ENCODE measurements at regions not wholly inside any gene's neighbourhood (a gene's known extent, or its start where the extent isn't known, plus 50 kb on each side); places are given as distances from the start of the nearest gene placed in this dataset.

- BruUV-seq (replicated peaks) = no TSS peak
- no peaks in the 10 kb centered on the region for H3K4me1 Mint-ChIP-seq (ENCODE audit: low read depth, unreplicated experiment)
- H3K27ac Mint-ChIP-seq (ENCODE audit: unreplicated experiment) = no peak overlapping the region
- Histone ChIP-seq H3K9me3 (no peaks in the 10 kb centered on the region), H3K4me1 (no peaks in the 10 kb centered on the region; the same call in 1 of the 2 replicates), H3K4me3 (ENCODE audit: low read depth, low read length) (no peak overlapping the region), H3K36me3 (ENCODE audit: control insufficient read depth, insufficient read depth, low read length) (no peaks in the 10 kb centered on the region), H3K27me3 (replicated peaks; ENCODE audit: control insufficient read depth, insufficient read depth, low read length) (no peaks in the 10 kb centered on the region)
- H3K27me3 Mint-ChIP-seq (ENCODE audit: insufficient read depth, unreplicated experiment) = peaks cover 6% of the 10 kb centered on the region
- ChIA-PET CTCF (no interaction called here), POLR2A (no interaction called here)
- H3K9me3 Mint-ChIP-seq (ENCODE audit: unreplicated experiment) = peaks cover 15% of the 10 kb centered on the region
- H3K4me3 Mint-ChIP-seq (ENCODE audit: unreplicated experiment) = no peak overlapping the region
- no peak for TF ChIP-seq CTCF (IDR thresholded peaks at IDR 0.05; ENCODE audit: insufficient read depth in 1 of 2, low read depth in 1 of 2, low read length in 1 of 2, severe bottlenecking in 1 of 2, unreplicated experiment in 1 of 2)
- DNase-seq = no peak
- H3K36me3 Mint-ChIP-seq (ENCODE audit: insufficient read depth, unreplicated experiment) = no peaks in the 10 kb centered on the region
- intact Hi-C loops (cut with micrococcal nuclease; ENCODE audit: unreplicated experiment) = no loop called here
Measured at GRCh38 chr17:79498854-79499253, 112.0 kb downstream of the RBFOX3 start.

GRCh38 chr17:79497777-79498348 lies 113.0 kb downstream of the RBFOX3 start:
- no peak for DNase-seq
- H3K4me3 Mint-ChIP-seq (ENCODE audit: unreplicated experiment) = no peak overlapping the region
- no peaks in the 10 kb centered on the region for H3K36me3 ChIP-seq (ENCODE audit: control insufficient read depth, insufficient read depth, low read length)
- ChIA-PET POLR2A (no interaction called here), CTCF (no interaction called here)
- intact Hi-C loops (cut with micrococcal nuclease; ENCODE audit: unreplicated experiment) = no loop called here
- H3K4me3 ChIP-seq (ENCODE audit: low read depth, low read length) = no peak overlapping the region
- H3K4me1 ChIP-seq = no peaks in the 10 kb centered on the region; the same call in 1 of the 2 replicates
- H3K4me1 Mint-ChIP-seq (ENCODE audit: low read depth, unreplicated experiment) = no peaks in the 10 kb centered on the region
- H3K9me3 ChIP-seq = no peaks in the 10 kb centered on the region
- no peak overlapping the region for H3K27ac Mint-ChIP-seq (ENCODE audit: unreplicated experiment)
- H3K9me3 Mint-ChIP-seq (ENCODE audit: unreplicated experiment) = peaks cover 20% of the 10 kb centered on the region
- no peak for TF ChIP-seq CTCF (IDR thresholded peaks at IDR 0.05; ENCODE audit: insufficient read depth in 1 of 2, low read depth in 1 of 2, low read length in 1 of 2, severe bottlenecking in 1 of 2, unreplicated experiment in 1 of 2)
- BruUV-seq (replicated peaks) = no TSS peak
- no peaks in the 10 kb centered on the region for H3K27me3 ChIP-seq (replicated peaks; ENCODE audit: control insufficient read depth, insufficient read depth, low read length)
- no peaks in the 10 kb centered on the region for H3K36me3 Mint-ChIP-seq (ENCODE audit: insufficient read depth, unreplicated experiment)
- H3K27me3 Mint-ChIP-seq (ENCODE audit: insufficient read depth, unreplicated experiment) = peaks cover 6% of the 10 kb centered on the region

GRCh38 chr17:79496422-79497005 lies 114.3 kb downstream of the RBFOX3 start:
- H3K36me3 Mint-ChIP-seq (ENCODE audit: insufficient read depth, unreplicated experiment) = no peaks in the 10 kb centered on the region
- POLR2A ChIA-PET = no interaction called here
- no peaks in the 10 kb centered on the region for H3K4me1 Mint-ChIP-seq (ENCODE audit: low read depth, unreplicated experiment)
- Histone ChIP-seq H3K4me1 (no peaks in the 10 kb centered on the region; the same call in 1 of the 2 replicates), H3K9me3 (no peaks in the 10 kb centered on the region), H3K4me3 (ENCODE audit: low read depth, low read length) (no peak overlapping the region), H3K36me3 (ENCODE audit: control insufficient read depth, insufficient read depth, low read length) (no peaks in the 10 kb centered on the region), H3K27me3 (replicated peaks; ENCODE audit: control insufficient read depth, insufficient read depth, low read length) (no peaks in the 10 kb centered on the region)
- peaks cover 28% of the 10 kb centered on the region for H3K9me3 Mint-ChIP-seq (ENCODE audit: unreplicated experiment)
- no peak for TF ChIP-seq CTCF (IDR thresholded peaks at IDR 0.05; ENCODE audit: insufficient read depth in 1 of 2, low read depth in 1 of 2, low read length in 1 of 2, severe bottlenecking in 1 of 2, unreplicated experiment in 1 of 2)
- no peak overlapping the region for H3K4me3 Mint-ChIP-seq (ENCODE audit: unreplicated experiment)
- BruUV-seq (replicated peaks) = no TSS peak
- CTCF ChIA-PET = interaction anchor here (0.5 kb wide), 1 partner anchor 96 kb away, joined by 6 read pairs; no protein-coding TSS in a partner anchor
- H3K27me3 Mint-ChIP-seq (ENCODE audit: insufficient read depth, unreplicated experiment) = peaks cover 9% of the 10 kb centered on the region
- DNase-seq = no peak
- intact Hi-C loops (cut with micrococcal nuclease; ENCODE audit: unreplicated experiment) = no loop called here
- no peak overlapping the region for H3K27ac Mint-ChIP-seq (ENCODE audit: unreplicated experiment)

Measured in Caco-2 (cell line).